Endodermal cell (in vitro differentiated cells): ENCODE measurements at regions not wholly inside any gene's neighbourhood (a gene's known extent, or its start where the extent isn't known, plus 50 kb on each side); places are given as distances from the start of the nearest gene placed in this dataset.

Experiments used
- DNase-seq: peaks from one replicate; pipeline ENCODE4 v3.0.0-alpha.2; 2017
- H3K27ac ChIP-seq: 2 replicates; pipeline ENCODE4 v1.5.1; 2013; ENCODE audit warnings: mild to moderate bottlenecking, low read depth, low read length, moderate library complexity
- H3K27me3 ChIP-seq: 2 replicates; pipeline ENCODE4 v1.6.1; 2013; ENCODE audit warnings: mild to moderate bottlenecking, low read length, moderate library complexity; ENCODE audit not compliant: insufficient read depth, control insufficient read depth, poor library complexity, severe bottlenecking
- H3K36me3 ChIP-seq: 2 replicates; pipeline ENCODE4 v1.7.0; 2013; ENCODE audit warnings: mild to moderate bottlenecking, low read length, moderate library complexity; ENCODE audit not compliant: control insufficient read depth, insufficient read depth
- H3K4me1 ChIP-seq: one replicate; pipeline ENCODE4 v1.7.0; 2013; ENCODE audit warnings: low read length; ENCODE audit not compliant: control insufficient read depth, insufficient read depth
- H3K4me3 ChIP-seq: 2 replicates; pipeline ENCODE4 v1.5.1; 2013; ENCODE audit warnings: mild to moderate bottlenecking, low read length, moderate library complexity
- H3K9ac ChIP-seq: 2 replicates; pipeline ENCODE4 v1.6.1; 2013; ENCODE audit warnings: mild to moderate bottlenecking, low read length, moderate library complexity; ENCODE audit not compliant: poor library complexity, severe bottlenecking; ENCODE audit errors: extremely low read depth
- H3K9me3 ChIP-seq: 2 replicates; pipeline ENCODE4 v1.6.1; 2013; ENCODE audit warnings: mild to moderate bottlenecking, low read length, moderate library complexity; ENCODE audit not compliant: control insufficient read depth
- H3K27ac Mint-ChIP-seq: 2 replicates; pipeline ENCODE4 v1.8.0; 2020; ENCODE audit warnings: mixed read lengths
- H3K27me3 Mint-ChIP-seq: 2 replicates; pipeline ENCODE4 v1.8.0; 2021; ENCODE audit warnings: mild to moderate bottlenecking, mixed read lengths; ENCODE audit not compliant: insufficient read depth
- H3K36me3 Mint-ChIP-seq: 2 replicates; pipeline ENCODE4 v1.8.0; 2020; ENCODE audit warnings: low read depth, mixed read lengths
- H3K4me1 Mint-ChIP-seq: 2 replicates; pipeline ENCODE4 v1.8.0; 2020; ENCODE audit warnings: mixed read lengths
- H3K4me3 Mint-ChIP-seq: 2 replicates; pipeline ENCODE4 v1.8.0; 2020; ENCODE audit warnings: mild to moderate bottlenecking, moderate library complexity, mixed read lengths
- H3K9me3 Mint-ChIP-seq: 2 replicates; pipeline ENCODE4 v1.8.0; 2020; ENCODE audit warnings: mild to moderate bottlenecking, mixed read lengths
- WGBS, 2 experiments: methylation state at CpG; one replicate each; pipeline versions ENCODE4 v1.1.5 to v1.1.7; 2013; ENCODE audit warnings: missing lambda C conversion rate in 2 of 2, mixed read lengths in 1 of 2; ENCODE audit not compliant: insufficient coverage in 1 of 2, insufficient read length in 1 of 2; 5-methylcytosine and 5-hydroxymethylcytosine counted together
- TF ChIP-seq, protein P1 (sequence below): fragments of 200-600 bp; sonication (generic); conservative IDR thresholded peaks from 2 replicates; pipeline ENCODE4 v1.5.0; 2021; ENCODE audit warnings: antibody characterized with exemption, mild to moderate bottlenecking

- Histone ChIP-seq H3K9ac (no peak overlapping the region), H3K4me3 (no peak overlapping the region), H3K36me3 (no peaks in the 10 kb centered on the region), H3K4me1 (no peaks in the 10 kb centered on the region), H3K27ac (no peak overlapping the region), H3K9me3 (no peaks in the 10 kb centered on the region), H3K27me3 (no peaks in the 10 kb centered on the region)
- Mint-ChIP-seq H3K9me3 (no peaks in the 10 kb centered on the region), H3K4me1 (peaks cover 5% of the 10 kb centered on the region), H3K27me3 (no peaks in the 10 kb centered on the region), H3K4me3 (no peak overlapping the region), H3K27ac (no peak overlapping the region), H3K36me3 (no peaks in the 10 kb centered on the region)
- no peak for DNase-seq
- 83 to 96% methylated on average over 4 to 8 of the region's 9 CpGs for WGBS, 2 experiments
- TF ChIP-seq, protein P1, sequence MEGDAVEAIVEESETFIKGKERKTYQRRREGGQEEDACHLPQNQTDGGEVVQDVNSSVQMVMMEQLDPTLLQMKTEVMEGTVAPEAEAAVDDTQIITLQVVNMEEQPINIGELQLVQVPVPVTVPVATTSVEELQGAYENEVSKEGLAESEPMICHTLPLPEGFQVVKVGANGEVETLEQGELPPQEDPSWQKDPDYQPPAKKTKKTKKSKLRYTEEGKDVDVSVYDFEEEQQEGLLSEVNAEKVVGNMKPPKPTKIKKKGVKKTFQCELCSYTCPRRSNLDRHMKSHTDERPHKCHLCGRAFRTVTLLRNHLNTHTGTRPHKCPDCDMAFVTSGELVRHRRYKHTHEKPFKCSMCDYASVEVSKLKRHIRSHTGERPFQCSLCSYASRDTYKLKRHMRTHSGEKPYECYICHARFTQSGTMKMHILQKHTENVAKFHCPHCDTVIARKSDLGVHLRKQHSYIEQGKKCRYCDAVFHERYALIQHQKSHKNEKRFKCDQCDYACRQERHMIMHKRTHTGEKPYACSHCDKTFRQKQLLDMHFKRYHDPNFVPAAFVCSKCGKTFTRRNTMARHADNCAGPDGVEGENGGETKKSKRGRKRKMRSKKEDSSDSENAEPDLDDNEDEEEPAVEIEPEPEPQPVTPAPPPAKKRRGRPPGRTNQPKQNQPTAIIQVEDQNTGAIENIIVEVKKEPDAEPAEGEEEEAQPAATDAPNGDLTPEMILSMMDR = no peak
Measured at GRCh38 chr4:125994024-125994423, 679.3 kb downstream of the FAT4 start.

DNA sequence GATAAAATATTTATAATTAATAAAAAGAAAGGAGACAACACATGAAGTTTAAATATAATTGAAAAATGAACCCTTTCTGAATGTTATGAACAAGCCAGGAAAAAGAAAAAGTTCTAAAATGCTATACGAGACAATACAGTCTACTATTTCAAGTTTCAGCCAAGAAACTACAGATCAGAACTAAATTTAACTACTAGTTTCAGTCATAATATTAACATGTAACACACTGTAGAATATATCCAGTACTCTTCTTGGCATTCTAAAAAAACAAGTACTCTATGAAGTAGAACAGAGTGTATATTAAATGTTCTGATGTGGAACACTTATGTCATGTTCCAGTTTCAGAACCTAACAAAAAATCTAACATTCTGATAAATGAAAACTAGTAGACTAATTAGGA, 679.7 kb downstream of the FAT4 start:
- DNase-seq = no peak
- Histone ChIP-seq H3K36me3 (no peaks in the 10 kb centered on the region), H3K9ac (no peak overlapping the region), H3K27ac (no peak overlapping the region), H3K27me3 (no peaks in the 10 kb centered on the region), H3K4me3 (no peak overlapping the region), H3K9me3 (no peaks in the 10 kb centered on the region), H3K4me1 (no peaks in the 10 kb centered on the region)
- no peaks in the 10 kb centered on the region for H3K36me3 Mint-ChIP-seq
- no peak overlapping the region for H3K4me3 Mint-ChIP-seq
- no peaks in the 10 kb centered on the region for H3K9me3 Mint-ChIP-seq
- H3K27ac Mint-ChIP-seq = no peak overlapping the region
- WGBS, 2 experiments = 100% methylated on average over 1 of the region's 1 CpG; no CpG with 5 or more reads in 1 of the 2 experiments
- peaks cover 5% of the 10 kb centered on the region for H3K4me1 Mint-ChIP-seq
- no peaks in the 10 kb centered on the region for H3K27me3 Mint-ChIP-seq
- TF ChIP-seq, protein P1 = no peak

- H3K36me3 ChIP-seq = no peaks in the 10 kb centered on the region
- H3K27me3 Mint-ChIP-seq = no peaks in the 10 kb centered on the region
- DNase-seq = no peak
- H3K4me1 Mint-ChIP-seq = peaks cover 2% of the 10 kb centered on the region
- H3K9me3 Mint-ChIP-seq = no peaks in the 10 kb centered on the region
- TF ChIP-seq, protein P1 = no peak
- H3K36me3 Mint-ChIP-seq = no peaks in the 10 kb centered on the region
- WGBS, 2 experiments = 81 to 86% methylated on average over 3 to 4 of the region's 4 CpGs
- H3K4me3 Mint-ChIP-seq = no peak overlapping the region
- no peaks in the 10 kb centered on the region for H3K4me1 ChIP-seq
- H3K27ac Mint-ChIP-seq = no peak overlapping the region
- no peaks in the 10 kb centered on the region for H3K27me3 ChIP-seq
- H3K9me3 ChIP-seq = no peaks in the 10 kb centered on the region
- H3K27ac ChIP-seq = no peak overlapping the region
- H3K9ac ChIP-seq = no peak overlapping the region
- H3K4me3 ChIP-seq = no peak overlapping the region
Measured at GRCh38 chr4:126004941-126005340, 690.2 kb downstream of the FAT4 start.
